GM12875 (cell line): ENCODE measurements at regions not wholly inside any gene's neighbourhood (a gene's known extent, or its start where the extent isn't known, plus 50 kb on each side); places are given as distances from the start of the nearest gene placed in this dataset.

Experiments
- H3K4me3 ChIP-seq: one replicate; pipeline ENCODE4 v1.5.1; 2011; ENCODE audit warnings: low read depth, low read length, control low read depth
- TF ChIP-seq, protein P1 (sequence below): IDR thresholded peaks from 2 replicates; pipeline ENCODE4 v1.5.1; 2011; ENCODE audit warnings: low read depth, mild to moderate bottlenecking, control low read depth, inconsistent platforms, low read length, moderate library complexity, borderline replicate concordance; ENCODE audit not compliant: insufficient read depth

GRCh38 chr13:34862716-34863115, 79.4 kb upstream of the NBEA start:
- TF ChIP-seq, protein P1, sequence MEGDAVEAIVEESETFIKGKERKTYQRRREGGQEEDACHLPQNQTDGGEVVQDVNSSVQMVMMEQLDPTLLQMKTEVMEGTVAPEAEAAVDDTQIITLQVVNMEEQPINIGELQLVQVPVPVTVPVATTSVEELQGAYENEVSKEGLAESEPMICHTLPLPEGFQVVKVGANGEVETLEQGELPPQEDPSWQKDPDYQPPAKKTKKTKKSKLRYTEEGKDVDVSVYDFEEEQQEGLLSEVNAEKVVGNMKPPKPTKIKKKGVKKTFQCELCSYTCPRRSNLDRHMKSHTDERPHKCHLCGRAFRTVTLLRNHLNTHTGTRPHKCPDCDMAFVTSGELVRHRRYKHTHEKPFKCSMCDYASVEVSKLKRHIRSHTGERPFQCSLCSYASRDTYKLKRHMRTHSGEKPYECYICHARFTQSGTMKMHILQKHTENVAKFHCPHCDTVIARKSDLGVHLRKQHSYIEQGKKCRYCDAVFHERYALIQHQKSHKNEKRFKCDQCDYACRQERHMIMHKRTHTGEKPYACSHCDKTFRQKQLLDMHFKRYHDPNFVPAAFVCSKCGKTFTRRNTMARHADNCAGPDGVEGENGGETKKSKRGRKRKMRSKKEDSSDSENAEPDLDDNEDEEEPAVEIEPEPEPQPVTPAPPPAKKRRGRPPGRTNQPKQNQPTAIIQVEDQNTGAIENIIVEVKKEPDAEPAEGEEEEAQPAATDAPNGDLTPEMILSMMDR, result no peak
- H3K4me3 ChIP-seq, result no peak overlapping the region

DNA sequence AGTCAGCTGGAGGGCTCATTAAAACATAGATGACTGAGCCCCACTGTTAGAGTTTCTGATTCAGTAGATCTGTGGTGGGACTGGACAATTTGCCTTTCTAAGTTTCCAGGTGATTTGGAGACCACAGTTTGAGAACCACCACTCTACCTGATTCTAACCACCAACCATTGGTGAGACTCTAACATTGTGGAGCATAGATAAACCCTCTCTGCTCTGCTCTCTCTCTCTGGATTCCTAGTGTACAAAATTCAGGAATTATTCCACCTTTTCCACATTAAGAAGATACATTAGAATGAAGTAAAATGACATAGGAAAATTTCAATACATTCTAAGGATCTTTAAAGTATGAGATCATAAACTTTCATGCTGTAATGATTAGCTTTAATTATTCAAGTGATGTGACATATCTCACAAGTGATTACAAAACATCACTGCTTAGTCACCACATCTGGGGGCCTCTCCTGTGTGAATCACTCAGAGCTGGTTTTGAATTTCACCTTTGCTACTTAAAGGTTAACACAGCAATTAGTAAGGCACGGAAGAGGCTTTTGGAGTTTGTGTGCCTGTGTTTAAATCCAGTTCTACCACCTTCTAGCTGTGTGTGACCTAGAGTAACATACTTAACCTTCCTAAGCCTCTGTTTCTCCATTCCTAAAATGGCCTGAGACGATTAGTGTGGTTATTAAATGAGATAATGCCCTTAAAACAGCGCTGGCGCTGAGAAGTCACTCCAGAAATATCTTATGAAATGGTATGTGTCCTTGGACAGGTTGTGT, 78.5 kb upstream of the NBEA start:
- H3K4me3 ChIP-seq, result no peak overlapping the region
- TF ChIP-seq, protein P1, result no peak

GRCh38 chr13:34864671-34865070, 77.4 kb upstream of the NBEA start:
- TF ChIP-seq, protein P1, result no peak
- H3K4me3 ChIP-seq, result no peak overlapping the region

DNA sequence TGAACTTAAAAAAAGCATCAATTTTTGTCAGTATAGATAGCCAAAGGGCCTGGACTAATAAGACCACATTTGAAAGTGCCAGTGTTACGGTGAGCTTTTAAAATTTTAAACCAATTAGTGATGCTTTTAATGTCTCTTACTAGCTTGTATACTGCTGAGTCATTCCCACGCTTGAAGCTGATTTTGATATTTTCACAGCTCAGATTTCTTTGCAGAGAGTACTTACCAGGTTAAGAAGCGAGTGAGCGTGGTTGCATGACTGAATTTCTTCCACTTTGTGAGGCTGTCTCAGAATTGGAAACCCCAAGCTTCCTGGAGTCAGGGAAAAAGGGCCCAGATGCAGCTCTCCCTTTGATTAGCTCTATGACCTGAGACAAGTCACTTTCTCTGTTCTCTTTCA, 74.5 kb upstream of the NBEA start:
- H3K4me3 ChIP-seq, result no peak overlapping the region
- TF ChIP-seq, protein P1, result no peak

DNA sequence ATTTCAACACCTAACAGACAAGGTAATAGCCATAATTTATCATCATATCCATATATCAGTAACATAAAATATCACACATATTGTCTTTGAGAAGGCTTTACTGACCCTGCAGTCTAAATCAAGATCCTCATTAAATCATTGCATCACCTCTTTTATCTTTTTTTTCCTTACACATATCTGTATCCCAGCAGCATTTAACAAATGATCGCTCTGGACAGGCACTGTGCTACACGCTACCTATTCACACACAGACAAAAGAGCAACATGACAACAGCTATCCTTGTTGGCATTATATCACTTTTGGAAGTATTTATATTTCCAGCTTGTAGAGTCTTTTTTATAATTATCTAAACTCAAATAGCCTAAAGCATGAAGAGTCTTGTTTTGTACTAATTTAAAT, 73.3 kb upstream of the NBEA start:
- TF ChIP-seq, protein P1, result no peak
- no peak overlapping the region for H3K4me3 ChIP-seq

DNA sequence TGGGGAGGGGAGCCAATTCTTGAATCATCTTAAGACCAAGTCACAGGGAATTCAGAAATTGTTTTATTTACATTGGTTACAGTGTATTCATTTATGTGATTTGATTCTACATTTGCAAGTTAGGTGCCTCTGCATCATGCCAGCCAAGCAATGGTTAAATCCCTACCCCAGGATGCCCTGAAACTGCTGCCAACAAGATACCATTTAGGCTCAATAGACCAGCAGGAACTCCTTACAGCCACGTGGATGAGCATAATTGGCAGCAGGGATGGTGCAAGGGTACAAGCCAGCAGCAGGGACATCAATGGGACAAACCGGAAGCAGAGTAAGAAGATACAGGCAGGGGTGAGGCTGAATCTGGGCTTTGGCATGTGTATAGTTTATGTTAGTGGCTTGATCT, 72.4 kb upstream of the NBEA start:
- no peak overlapping the region for H3K4me3 ChIP-seq
- TF ChIP-seq, protein P1, result no peak

GRCh38 chr13:34878329-34878728, 63.7 kb upstream of the NBEA start:
- H3K4me3 ChIP-seq, result no peak overlapping the region
- TF ChIP-seq, protein P1, result no peak
